Stimulated activated effector memory CD8-positive, alpha-beta T cell treated with anti-CD3 and anti-CD28 coated beads, Interleukin-12 subunit alpha, Interleukin-12 subunit beta, amount 100 ng/mL, for 72 hours (primary cell): ENCODE measurements at regions not wholly inside any gene's neighbourhood (a gene's known extent, or its start where the extent isn't known, plus 50 kb on each side); places are given as distances from the start of the nearest gene placed in this dataset.
"Not testable (repeated sequence)": the region's sequence is repeated elsewhere in the genome, so short reads cannot be mapped to it uniquely, and the experiment has no call there.

Experiments
- ATAC-seq: fragments of 150-1000 bp; cut with Tn5 transposase; 2 replicates; pipeline ENCODE4 v1.10.0; 2021
- DNase-seq, 2 donors: peaks; one replicate each; pipeline ENCODE4 v3.0.0; 2021 to 2022; ENCODE audit warnings: low spot score in 2 of 2
- H3K27ac Mint-ChIP-seq: one replicate; pipeline ENCODE4 v1.8.0; 2022; ENCODE audit warnings: mild to moderate bottlenecking, mixed read lengths
- H3K36me3 Mint-ChIP-seq: one replicate; pipeline ENCODE4 v1.8.0; 2022; ENCODE audit warnings: mild to moderate bottlenecking, mixed read lengths
- H3K4me1 Mint-ChIP-seq: one replicate; pipeline ENCODE4 v1.8.0; 2022; ENCODE audit warnings: mixed read lengths
- H3K4me3 Mint-ChIP-seq: one replicate; pipeline ENCODE4 v1.8.0; 2022; ENCODE audit warnings: mild to moderate bottlenecking, mixed read lengths
- H3K9me3 Mint-ChIP-seq: one replicate; pipeline ENCODE4 v1.8.0; 2022; ENCODE audit warnings: mixed read lengths

DNA sequence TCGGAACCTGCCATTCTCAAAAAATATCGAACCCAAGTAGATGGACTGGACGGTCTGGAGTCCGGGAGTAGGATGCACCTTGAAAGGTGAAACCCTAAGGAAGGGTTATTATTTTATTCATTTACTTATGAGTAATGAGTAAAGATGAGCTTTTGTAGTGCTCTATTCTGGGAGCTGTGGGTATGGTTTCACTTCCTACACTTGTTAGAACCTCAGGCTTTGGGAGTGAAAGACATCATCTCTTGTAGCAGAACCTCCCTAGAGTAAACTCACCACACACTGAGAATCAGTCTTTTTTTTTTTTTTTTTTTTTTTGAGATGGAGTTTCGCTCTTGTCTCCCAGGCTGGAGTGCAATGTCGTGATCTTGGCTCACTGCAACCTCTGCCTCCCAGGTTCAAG lies 389.4 kb upstream of the AUTS2 start:
- ATAC-seq (no peak), DNase-seq (no peak)
- no peak overlapping the region for H3K4me3 Mint-ChIP-seq
- peaks cover 12% of the 10 kb centered on the region for H3K9me3 Mint-ChIP-seq
- H3K4me1 Mint-ChIP-seq: no peaks in the 10 kb centered on the region
- H3K27ac Mint-ChIP-seq: no peak overlapping the region
- no peaks in the 10 kb centered on the region for H3K36me3 Mint-ChIP-seq

DNA sequence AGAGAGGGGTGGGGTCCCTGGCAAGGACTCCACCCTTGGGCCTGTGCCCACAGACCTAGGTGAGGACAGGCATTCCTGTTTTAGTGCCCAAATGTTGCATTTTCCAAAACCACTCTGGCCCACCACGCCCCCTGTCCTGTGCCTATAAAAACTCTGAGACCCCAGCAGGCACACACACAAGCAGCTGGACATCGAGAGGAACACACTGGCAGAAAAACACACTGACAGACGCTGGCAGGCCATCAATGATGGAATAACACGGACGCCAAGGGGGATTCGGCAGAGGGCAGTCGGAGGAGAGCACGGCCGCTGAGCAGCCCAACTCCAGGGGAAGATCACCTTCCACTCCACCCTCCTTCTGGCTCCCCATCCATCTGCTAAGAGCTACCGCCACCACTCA lies 386.9 kb upstream of the AUTS2 start:
- Mint-ChIP-seq H3K9me3 (no peaks in the 10 kb centered on the region), H3K27ac (no peak overlapping the region), H3K4me1 (no peaks in the 10 kb centered on the region), H3K36me3 (no peaks in the 10 kb centered on the region), H3K4me3 (no peak overlapping the region)
- ATAC-seq (no peak), DNase-seq (no peak)

DNA sequence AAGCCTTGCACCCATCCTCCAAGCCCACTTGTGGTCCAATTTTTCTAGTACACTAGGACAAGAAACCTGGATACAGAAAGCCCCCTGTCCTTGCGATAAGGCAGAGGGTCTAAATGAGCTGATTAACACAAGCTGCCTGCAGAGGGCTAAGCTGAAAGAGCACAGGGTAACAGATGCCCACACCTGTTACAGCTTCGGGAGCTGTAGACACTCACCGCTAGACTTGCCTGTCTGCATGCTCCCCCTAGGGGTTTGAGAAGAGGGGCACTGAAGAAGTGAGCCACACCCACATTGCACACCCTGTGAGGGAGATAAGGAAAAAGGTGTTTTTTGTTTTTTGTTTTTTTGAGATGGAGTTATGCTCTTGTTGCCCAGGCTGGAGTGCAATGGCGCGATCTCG lies 386.5 kb upstream of the AUTS2 start:
- no peaks in the 10 kb centered on the region for H3K36me3 Mint-ChIP-seq
- H3K9me3 Mint-ChIP-seq: no peaks in the 10 kb centered on the region
- no peaks in the 10 kb centered on the region for H3K4me1 Mint-ChIP-seq
- ATAC-seq (no peak), DNase-seq (no peak)
- no peak overlapping the region for H3K4me3 Mint-ChIP-seq
- no peak overlapping the region for H3K27ac Mint-ChIP-seq

DNA sequence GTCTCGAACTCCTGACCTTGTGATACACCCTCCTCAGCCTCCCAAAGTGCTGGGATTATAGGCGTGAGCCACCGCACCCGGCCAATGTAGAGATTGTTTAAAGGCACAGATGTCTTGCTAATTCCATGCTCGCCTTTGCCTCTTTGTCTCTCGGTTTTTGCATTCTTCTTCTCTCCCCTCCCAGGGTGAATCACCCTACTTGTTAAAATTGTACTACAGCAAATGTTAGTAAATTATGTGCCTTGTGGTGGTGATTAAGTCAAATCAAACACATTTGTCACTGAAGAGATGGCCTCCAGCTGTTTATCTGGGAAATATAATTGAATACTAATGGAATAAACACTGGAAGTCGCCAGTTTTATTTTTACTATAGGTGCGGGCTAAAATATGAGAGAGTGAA lies 384.4 kb upstream of the AUTS2 start:
- H3K27ac Mint-ChIP-seq: no peak overlapping the region
- no peaks in the 10 kb centered on the region for H3K36me3 Mint-ChIP-seq
- H3K9me3 Mint-ChIP-seq: peaks cover 4% of the 10 kb centered on the region
- DNase-seq: no peak
- no peaks in the 10 kb centered on the region for H3K4me1 Mint-ChIP-seq
- no peak for ATAC-seq
- no peak overlapping the region for H3K4me3 Mint-ChIP-seq

DNA sequence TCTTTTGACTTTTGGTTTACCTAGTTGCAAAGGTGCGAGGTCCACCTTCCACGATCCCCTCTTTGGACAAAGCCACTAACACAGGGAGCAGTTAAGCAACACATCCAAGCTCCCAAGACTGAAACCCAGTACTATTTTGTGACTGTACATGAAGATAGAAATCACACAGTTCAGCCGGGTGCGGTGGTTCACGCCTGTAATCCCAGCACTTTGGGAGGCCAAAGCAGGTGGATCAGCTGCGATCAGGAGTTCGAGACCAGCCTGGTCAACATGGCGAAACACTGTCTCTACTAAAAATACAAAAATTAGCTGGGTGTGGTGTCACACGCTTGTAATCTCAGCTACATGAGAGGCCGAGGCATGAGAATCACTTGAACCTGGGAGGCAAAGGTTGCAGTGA lies 382.8 kb upstream of the AUTS2 start:
- not testable (repeated sequence) for H3K36me3 Mint-ChIP-seq, H3K4me3 Mint-ChIP-seq, ATAC-seq, H3K9me3 Mint-ChIP-seq, H3K27ac Mint-ChIP-seq, H3K4me1 Mint-ChIP-seq, DNase-seq

DNA sequence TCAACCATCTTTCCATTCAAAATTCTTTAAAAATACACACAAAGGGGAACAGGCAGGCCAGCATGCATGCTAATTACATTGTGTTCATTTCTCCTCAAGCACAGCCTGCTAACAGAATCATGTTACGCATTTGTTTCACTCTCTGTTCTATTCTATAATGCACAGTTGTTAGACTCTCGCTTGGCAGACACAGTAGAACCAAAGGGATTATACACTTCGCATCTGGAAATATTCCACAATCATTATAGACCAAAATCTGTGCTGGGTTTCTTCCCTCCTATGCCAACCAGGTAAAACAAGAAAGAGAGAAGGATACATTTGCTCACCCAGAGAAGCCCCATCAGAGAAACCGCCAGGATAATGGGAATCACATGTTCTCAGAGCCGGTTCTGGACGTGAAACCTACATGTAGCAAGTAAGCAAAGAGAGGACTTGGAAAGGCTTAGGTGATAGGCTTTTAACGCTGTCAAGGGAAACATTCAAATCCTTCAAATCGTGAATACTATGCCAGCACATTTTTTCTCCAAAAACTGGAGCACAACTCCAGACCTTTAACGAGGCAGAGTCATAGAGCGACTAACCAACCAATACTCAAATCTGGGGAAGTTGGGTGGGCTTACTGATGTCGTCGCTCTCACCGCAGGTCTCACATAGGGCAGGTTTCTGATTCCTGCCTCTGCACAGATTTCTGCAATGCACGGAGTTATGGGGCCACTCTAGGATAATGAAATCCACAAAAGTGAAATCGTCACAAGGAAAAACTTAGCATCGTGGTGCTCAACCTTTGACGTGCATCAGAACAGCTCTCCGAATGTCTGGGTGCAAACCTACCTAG lies 380.5 kb upstream of the AUTS2 start:
- Mint-ChIP-seq H3K36me3 (no peaks in the 10 kb centered on the region), H3K27ac (no peak overlapping the region), H3K9me3 (peaks cover 11% of the 10 kb centered on the region), H3K4me3 (no peak overlapping the region), H3K4me1 (no peaks in the 10 kb centered on the region)
- ATAC-seq: no peak
- no peak for DNase-seq

DNA sequence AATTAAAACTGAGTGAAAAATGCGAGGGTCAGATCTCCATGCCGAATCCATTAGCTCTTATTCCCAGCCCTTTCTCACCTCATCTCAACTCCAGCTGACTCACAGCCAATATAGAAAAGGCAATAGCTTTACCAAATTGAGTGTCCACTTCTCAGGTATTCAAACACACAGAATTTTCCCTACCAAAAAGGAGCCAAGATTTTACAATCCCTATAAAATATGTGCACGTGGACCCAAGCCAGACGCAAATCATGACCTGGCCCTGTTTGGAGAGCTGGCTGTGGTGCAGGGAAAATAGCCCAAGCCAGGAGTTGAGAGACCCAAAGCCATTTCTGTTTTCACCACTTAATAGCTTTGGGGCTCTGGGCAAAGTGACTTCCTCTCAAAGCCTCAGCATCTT lies 379.7 kb upstream of the AUTS2 start:
- Mint-ChIP-seq H3K36me3 (no peaks in the 10 kb centered on the region), H3K4me3 (no peak overlapping the region), H3K9me3 (peaks cover 14% of the 10 kb centered on the region), H3K27ac (no peak overlapping the region), H3K4me1 (no peaks in the 10 kb centered on the region)
- ATAC-seq (no peak), DNase-seq (no peak)

DNA sequence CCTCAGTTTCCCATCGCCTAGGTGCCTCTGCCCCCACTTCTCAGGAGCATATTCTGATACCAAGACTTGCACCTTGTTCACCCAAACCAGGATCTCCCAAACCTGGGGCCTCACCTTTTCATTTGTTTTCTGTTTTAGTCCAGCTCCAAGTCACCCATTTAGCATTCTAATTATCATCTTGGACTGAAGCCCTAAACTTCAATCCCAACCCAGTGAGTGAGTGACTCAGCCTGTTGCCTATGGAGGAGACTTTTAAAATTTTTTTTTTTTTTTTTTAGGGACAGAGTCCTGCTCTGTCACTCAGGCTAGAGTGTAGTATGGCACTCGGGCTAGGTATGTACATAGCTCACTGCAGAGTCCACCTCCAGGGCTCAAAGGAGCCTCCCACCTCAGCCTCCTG lies 378.9 kb upstream of the AUTS2 start:
- DNase-seq: no peak
- no peaks in the 10 kb centered on the region for H3K4me1 Mint-ChIP-seq
- no peak overlapping the region for H3K4me3 Mint-ChIP-seq
- no peaks in the 10 kb centered on the region for H3K36me3 Mint-ChIP-seq
- ATAC-seq: no peak
- no peak overlapping the region for H3K27ac Mint-ChIP-seq
- peaks cover 14% of the 10 kb centered on the region for H3K9me3 Mint-ChIP-seq

DNA sequence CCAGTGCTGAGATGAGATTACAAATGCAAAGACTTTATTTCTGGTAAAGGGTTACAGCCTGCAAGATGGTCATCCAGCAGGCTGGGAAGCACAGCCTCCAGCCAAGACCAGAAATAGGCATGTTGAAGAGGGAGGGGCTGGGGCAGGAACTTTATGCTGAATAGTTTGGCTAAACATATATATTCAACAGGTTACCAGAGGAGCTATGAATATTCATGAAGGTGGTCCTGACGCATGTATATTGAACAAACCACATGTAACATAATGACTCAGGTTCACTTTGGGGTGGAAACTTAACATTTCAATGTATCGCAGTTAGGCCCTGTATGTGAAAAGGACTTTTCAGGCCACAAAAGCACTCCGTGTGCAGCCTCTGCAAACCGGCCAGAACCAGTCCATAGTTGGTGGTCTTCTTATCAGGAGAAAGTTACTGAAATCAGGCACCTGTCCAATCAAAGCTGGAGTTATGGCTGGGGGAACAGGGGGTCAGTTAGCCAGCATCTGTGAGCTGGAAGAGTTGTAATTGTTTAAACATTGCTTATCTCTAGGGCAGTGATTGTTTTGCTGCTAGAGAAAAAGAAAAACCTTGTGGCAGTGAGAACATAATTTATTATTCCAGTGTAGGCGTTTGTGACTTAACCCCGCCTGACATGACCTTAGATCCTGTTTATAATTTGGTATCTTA lies 372.9 kb upstream of the AUTS2 start:
- no peak for ATAC-seq
- Mint-ChIP-seq H3K9me3 (peaks cover 10% of the 10 kb centered on the region), H3K27ac (no peak overlapping the region), H3K4me1 (no peaks in the 10 kb centered on the region), H3K36me3 (no peaks in the 10 kb centered on the region), H3K4me3 (no peak overlapping the region)
- no peak for DNase-seq

DNA sequence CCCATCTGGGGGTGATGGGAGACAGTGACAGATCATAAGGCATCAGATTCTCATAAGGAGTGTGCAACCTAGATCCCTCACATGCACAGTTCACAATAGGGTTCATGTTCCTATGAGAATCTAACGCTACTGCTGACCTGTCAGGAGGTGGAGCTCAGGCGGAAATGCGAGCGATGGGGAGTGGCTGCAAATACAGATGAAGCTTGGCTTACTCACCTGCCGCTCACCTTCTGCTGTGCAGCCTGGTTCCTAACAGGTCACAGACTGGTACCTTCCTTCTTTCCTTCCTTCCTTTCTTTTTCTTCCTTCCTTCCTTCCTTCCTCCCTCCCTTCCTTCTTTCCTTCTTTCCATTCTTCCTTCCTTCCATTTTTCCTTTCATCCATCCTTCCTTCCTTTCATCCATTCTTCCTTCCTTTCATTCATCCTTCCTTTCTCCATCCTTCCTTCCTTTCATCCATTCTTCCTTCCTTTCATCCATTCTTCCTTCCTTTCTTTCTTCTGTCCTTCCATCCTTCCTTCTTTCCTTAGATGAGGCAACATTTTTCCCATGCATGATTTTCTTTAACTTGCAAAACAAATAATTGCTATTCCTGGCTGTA lies 370.0 kb upstream of the AUTS2 start:
- H3K4me1 Mint-ChIP-seq: no peaks in the 10 kb centered on the region
- DNase-seq (no peak), ATAC-seq (no peak)
- H3K36me3 Mint-ChIP-seq: no peaks in the 10 kb centered on the region
- no peak overlapping the region for H3K27ac Mint-ChIP-seq
- H3K9me3 Mint-ChIP-seq: peaks cover 4% of the 10 kb centered on the region
- no peak overlapping the region for H3K4me3 Mint-ChIP-seq

DNA sequence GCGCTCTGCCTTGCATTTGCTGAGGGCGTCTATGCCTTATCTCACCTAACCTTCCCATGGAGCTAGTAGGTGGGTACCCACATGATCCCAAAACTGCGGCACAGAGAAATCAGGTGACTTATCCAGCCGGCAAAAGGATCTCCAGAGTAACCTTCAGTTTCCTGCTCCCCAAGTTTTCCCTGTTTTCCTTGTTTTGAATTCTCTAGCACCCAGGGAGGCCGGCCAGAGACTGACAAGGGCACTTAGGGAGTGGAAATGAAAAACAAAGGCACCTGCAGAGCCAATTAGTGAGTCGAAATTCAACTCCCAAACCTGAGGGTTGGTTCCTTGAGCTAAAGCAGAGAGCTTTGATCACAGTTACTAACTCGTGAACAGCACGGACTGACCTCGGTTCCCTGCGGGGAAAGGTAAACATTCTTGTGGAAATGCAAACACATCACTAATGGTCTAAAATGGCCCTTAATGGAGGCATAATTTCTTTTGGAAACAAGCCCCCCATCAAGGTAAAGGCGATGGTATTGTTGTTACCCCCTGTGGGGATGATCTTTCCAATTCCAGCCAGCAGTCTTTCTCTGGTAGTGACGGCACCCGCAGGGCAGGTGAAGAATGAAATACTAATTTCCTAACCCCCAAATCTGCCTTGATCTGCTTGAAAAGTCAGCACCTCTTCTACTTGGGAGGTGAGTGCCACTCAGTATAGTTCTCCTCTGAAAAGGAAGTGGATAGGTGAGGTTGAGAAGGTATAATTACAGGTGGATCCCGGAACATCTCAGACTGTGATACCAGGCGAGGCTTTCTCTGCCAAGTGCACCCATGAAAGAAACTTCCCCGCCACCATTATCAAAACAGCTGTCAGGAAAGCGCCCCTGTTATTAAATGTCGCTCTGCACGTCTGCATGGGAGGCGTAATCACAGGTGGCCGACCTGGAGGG lies 365.6 kb upstream of the AUTS2 start:
- no peaks in the 10 kb centered on the region for H3K4me1 Mint-ChIP-seq

DNA sequence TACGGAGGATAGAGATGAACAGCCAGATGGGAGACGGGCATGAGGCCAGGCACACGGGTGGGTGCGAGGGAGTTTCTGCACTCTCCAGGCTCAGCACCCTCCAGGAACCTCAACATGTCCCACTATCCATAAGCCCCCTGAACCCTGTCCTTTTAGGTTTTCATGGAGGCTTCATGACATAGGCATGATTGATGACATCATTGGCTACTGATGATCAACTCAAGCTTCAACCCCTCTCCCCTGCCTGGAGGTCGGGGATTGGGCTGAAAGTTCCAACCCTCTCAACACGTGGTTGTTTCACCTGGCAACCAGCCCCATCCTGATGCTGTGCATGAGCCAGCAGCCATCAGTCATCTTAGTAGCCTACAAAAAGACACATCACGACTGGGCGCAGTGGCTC lies 360.7 kb upstream of the AUTS2 start:
- Mint-ChIP-seq H3K36me3 (no peaks in the 10 kb centered on the region), H3K27ac (no peak overlapping the region), H3K4me3 (no peak overlapping the region), H3K9me3 (no peaks in the 10 kb centered on the region), H3K4me1 (no peaks in the 10 kb centered on the region)
- ATAC-seq: no peak
- no peak for DNase-seq

More for the DNA sequence above, 365.6 kb upstream of the AUTS2 start:
- no peak for ATAC-seq
- Mint-ChIP-seq H3K9me3 (peaks cover 4% of the 10 kb centered on the region), H3K4me3 (no peak overlapping the region), H3K36me3 (no peaks in the 10 kb centered on the region), H3K27ac (no peak overlapping the region)
- no peak for DNase-seq

DNA sequence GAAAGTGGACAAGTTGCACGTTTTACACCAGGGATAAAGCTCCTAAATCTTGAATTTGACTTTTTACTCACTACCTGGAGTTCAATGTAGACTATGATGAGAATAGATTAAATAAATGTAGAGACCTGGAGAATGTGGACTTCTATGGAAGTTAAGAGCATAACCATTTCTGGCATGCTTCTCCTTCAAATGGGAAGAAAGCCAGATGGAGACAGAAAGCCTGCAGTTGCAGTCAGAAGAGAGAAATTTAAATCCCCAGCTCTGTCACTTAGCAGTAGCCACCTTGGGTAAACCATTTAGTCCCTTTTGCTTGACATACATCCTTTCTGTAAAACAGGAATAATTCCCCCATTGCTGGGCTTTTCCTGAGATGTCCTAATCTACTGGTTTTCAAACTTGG lies 355.3 kb upstream of the AUTS2 start:
- ATAC-seq: no peak
- no peak overlapping the region for H3K27ac Mint-ChIP-seq
- H3K36me3 Mint-ChIP-seq: no peaks in the 10 kb centered on the region
- no peaks in the 10 kb centered on the region for H3K4me1 Mint-ChIP-seq
- no peaks in the 10 kb centered on the region for H3K9me3 Mint-ChIP-seq
- H3K4me3 Mint-ChIP-seq: no peak overlapping the region
- no peak for DNase-seq

DNA sequence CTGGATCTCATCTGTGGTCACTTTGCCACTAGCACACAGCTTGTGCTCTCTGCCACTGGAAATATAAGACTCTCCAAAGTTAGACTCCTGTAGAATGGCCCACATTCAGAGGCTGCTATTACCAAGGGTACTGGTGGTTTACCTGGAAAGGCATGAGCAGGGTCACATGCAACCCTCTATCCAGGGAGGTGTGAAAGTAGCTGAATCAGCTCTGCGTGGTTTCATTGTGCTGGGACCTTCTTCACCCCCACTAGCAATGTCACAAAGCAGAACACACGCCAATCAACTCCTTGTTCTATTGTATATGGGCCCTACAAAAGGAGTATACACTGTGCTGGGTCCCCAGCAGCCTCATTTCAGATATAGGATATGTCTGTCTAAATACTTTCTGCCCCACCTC lies 353.6 kb upstream of the AUTS2 start:
- ATAC-seq (no peak), DNase-seq (no peak)
- no peak overlapping the region for H3K27ac Mint-ChIP-seq
- H3K4me3 Mint-ChIP-seq: no peak overlapping the region
- no peaks in the 10 kb centered on the region for H3K4me1 Mint-ChIP-seq
- no peaks in the 10 kb centered on the region for H3K36me3 Mint-ChIP-seq
- H3K9me3 Mint-ChIP-seq: no peaks in the 10 kb centered on the region

DNA sequence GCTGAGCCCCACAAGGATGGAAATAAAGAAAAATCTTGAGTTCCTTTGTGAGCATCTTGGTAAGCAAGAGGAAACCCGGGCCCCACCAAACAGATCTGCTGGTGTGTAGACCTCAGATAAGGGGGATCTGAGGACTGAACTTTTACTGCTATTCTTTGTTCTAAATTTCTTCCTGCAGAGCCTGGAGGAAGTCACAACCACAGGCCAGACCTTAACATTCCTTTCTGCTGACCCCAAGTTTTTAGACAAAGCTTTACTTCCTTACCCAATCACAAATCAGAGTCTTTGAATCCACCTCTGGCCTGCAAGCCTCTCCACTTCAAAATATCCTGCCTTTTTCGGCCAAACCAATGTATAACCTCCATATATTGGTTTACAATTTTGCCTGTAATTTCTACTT lies 352.6 kb upstream of the AUTS2 start:
- DNase-seq: no peak
- Mint-ChIP-seq H3K36me3 (no peaks in the 10 kb centered on the region), H3K4me3 (no peak overlapping the region)

More for the DNA sequence above, 352.6 kb upstream of the AUTS2 start:
- Mint-ChIP-seq H3K9me3 (peaks cover 3% of the 10 kb centered on the region), H3K4me1 (no peaks in the 10 kb centered on the region), H3K27ac (no peak overlapping the region)
- no peak for ATAC-seq
